PC-3 (cell line): ENCODE measurements at regions not wholly inside any gene's neighbourhood (a gene's known extent, or its start where the extent isn't known, plus 50 kb on each side); places are given as distances from the start of the nearest gene placed in this dataset.

Experiments used
- ATAC-seq: fragments of 200-7000 bp; cut with Tn5 transposase; 2 replicates; pipeline ENCODE4 v1.9.1; 2020; ENCODE audit warnings: mild to moderate bottlenecking, moderate library complexity
- BruUV-seq: library from RNA; stranded (reverse); fragments of 400-500 nt; replicated peaks from 2 replicates; lab custom pipeline; 2021; lab: Mats Ljungman, UMichigan
- CTCF ChIA-PET: fragments of 300-600 bp; sonication (Branson Sonifier 250); formaldehyde crosslinking; loops from one replicate; lab custom pipeline; 2022; ENCODE audit warnings: antibody characterized with exemption; lab: Charles Lee
- POLR2A ChIA-PET: fragments of 300-600 bp; sonication (Branson Sonifier 250); formaldehyde crosslinking; loops from one replicate; lab custom pipeline; 2022; ENCODE audit warnings: antibody characterized with exemption; ENCODE audit not compliant: unreplicated experiment; lab: Charles Lee
- DNase-seq: peaks from one replicate; pipeline ENCODE4 v3.0.0-alpha.2; 2015
- H2AFZ ChIP-seq: fragments of 300-600 bp; sonication (generic); 2 replicates; pipeline ENCODE4 v1.6.0; 2016; ENCODE audit warnings: antibody characterized with exemption, low read length
- H3F3A ChIP-seq: fragments of 300-600 bp; sonication (generic); one replicate; pipeline ENCODE4 v1.6.0; 2017; ENCODE audit warnings: antibody characterized with exemption, low read length, control low read depth, mild to moderate bottlenecking; ENCODE audit not compliant: unreplicated experiment
- H3K27ac ChIP-seq: fragments of 300-600 bp; sonication (generic); 2 replicates; pipeline ENCODE4 v1.5.1; 2016; ENCODE audit warnings: mild to moderate bottlenecking, low read length
- H3K27me3 ChIP-seq: fragments of 300-600 bp; sonication (generic); 2 replicates; pipeline ENCODE4 v1.6.1; 2016; ENCODE audit warnings: low read length, mixed read lengths
- H3K36me3 ChIP-seq: fragments of 300-600 bp; sonication (generic); 2 replicates; pipeline ENCODE4 v1.6.1; 2016; ENCODE audit warnings: low read depth, mixed run types, low read length, mixed read lengths
- H3K4me1 ChIP-seq: fragments of 300-600 bp; sonication (generic); 2 replicates; pipeline ENCODE4 v1.5.1; 2016; ENCODE audit warnings: low read length; ENCODE audit not compliant: insufficient read depth
- H3K4me2 ChIP-seq: fragments of 300-600 bp; sonication (generic); 2 replicates; pipeline ENCODE4 v1.6.0; 2016; ENCODE audit warnings: low read length
- H3K4me3 ChIP-seq: fragments of 300-600 bp; sonication (generic); 2 replicates; pipeline ENCODE4 v1.5.1; 2016; ENCODE audit warnings: mild to moderate bottlenecking, low read length, mixed read lengths
- H3K79me2 ChIP-seq: fragments of 300-600 bp; sonication (generic); 2 replicates; pipeline ENCODE4 v1.6.1; 2017; ENCODE audit warnings: low read length, mixed read lengths
- H3K9ac ChIP-seq: fragments of 300-600 bp; sonication (generic); 2 replicates; pipeline ENCODE4 v1.6.0; 2016; ENCODE audit warnings: mild to moderate bottlenecking, low read length
- H3K9me2 ChIP-seq: fragments of 300-600 bp; sonication (generic); replicated peaks from 2 replicates; pipeline ENCODE4 v1.6.1; 2016; ENCODE audit warnings: mixed run types, low read length, mixed read lengths
- H3K9me3 ChIP-seq: fragments of 300-600 bp; sonication (generic); 2 replicates; pipeline ENCODE4 v1.6.1; 2016; ENCODE audit warnings: low read length, mixed read lengths
- H4K20me1 ChIP-seq: fragments of 300-600 bp; sonication (generic); 2 replicates; pipeline ENCODE4 v1.6.1; 2016; ENCODE audit warnings: low read length, mixed read lengths
- CTCF ChIP-seq: fragments of 300-600 bp; sonication (generic); conservative IDR thresholded peaks from 2 replicates; pipeline ENCODE4 v1.5.1; 2017; ENCODE audit warnings: antibody characterized with exemption, low read depth, mild to moderate bottlenecking, low read length
- EZH2 ChIP-seq: fragments of 300-600 bp; sonication (generic); IDR thresholded peaks from one replicate; pipeline ENCODE4 v1.6.1; 2017; ENCODE audit warnings: antibody characterized with exemption, mild to moderate bottlenecking, low read length; ENCODE audit not compliant: unreplicated experiment
- EZH2phosphoT487 ChIP-seq: fragments of 300-600 bp; sonication (generic); IDR thresholded peaks from 2 replicates; pipeline ENCODE4 v1.6.1; 2018; ENCODE audit warnings: mild to moderate bottlenecking, antibody characterized with exemption, low read length, borderline replicate concordance
- intact Hi-C: fragments of 100-400 bp; cut with micrococcal nuclease; formaldehyde crosslinking; loops from 2 replicates; pipeline ENCODE4 v1.9.0; 2023

GRCh38 chr4:130403221-130403620 lies 1307.3 kb downstream of the C4orf33 start:
- no peak overlapping the region for H3K4me2 ChIP-seq
- no peak overlapping the region for H3K4me3 ChIP-seq
- no peaks in the 10 kb centered on the region for H4K20me1 ChIP-seq
- no peaks in the 10 kb centered on the region for H3K27me3 ChIP-seq
- H3K9me3 ChIP-seq = no peaks in the 10 kb centered on the region
- H2AFZ ChIP-seq = no peak overlapping the region
- ChIA-PET CTCF (no interaction called here), POLR2A (no interaction called here)
- TF ChIP-seq EZH2 (no peak), EZH2phosphoT487 (no peak), CTCF (no peak)
- ATAC-seq (no peak), DNase-seq (no peak)
- no peaks in the 10 kb centered on the region for H3K9me2 ChIP-seq
- BruUV-seq = no TSS peak
- no peaks in the 10 kb centered on the region for H3F3A ChIP-seq
- H3K9ac ChIP-seq = no peak overlapping the region
- no peaks in the 10 kb centered on the region for H3K36me3 ChIP-seq
- no peaks in the 10 kb centered on the region for H3K4me1 ChIP-seq
- no peak overlapping the region for H3K27ac ChIP-seq
- intact Hi-C loops = no loop called here
- H3K79me2 ChIP-seq = no peaks in the 10 kb centered on the region

DNA sequence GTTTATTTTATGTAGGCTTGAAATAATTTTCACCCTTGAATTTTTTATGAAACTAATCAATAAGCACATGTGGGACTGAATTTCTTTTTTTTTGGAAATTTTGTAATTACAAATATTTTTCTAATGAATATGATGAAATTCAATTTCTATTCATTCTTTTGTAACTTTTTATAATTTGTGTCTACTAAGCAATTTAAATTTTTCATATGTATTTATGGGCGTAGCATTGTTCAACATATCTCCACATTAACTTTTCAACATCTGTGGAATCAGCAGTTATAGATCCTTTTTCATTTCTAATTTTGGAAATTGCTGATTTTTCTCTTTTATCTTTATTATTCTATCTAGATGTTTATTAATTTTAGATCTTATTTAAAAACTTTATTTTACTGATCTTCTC lies 1320.3 kb downstream of the C4orf33 start:
- ChIA-PET CTCF (no interaction called here), POLR2A (no interaction called here)
- BruUV-seq = no TSS peak
- Histone ChIP-seq H3K27me3 (no peaks in the 10 kb centered on the region), H3K9ac (no peak overlapping the region), H3K4me1 (no peaks in the 10 kb centered on the region), H3K4me2 (no peak overlapping the region), H2AFZ (no peak overlapping the region), H3K79me2 (no peaks in the 10 kb centered on the region), H3K9me2 (no peaks in the 10 kb centered on the region), H4K20me1 (no peaks in the 10 kb centered on the region), H3F3A (no peaks in the 10 kb centered on the region), H3K36me3 (no peaks in the 10 kb centered on the region), H3K4me3 (no peak overlapping the region), H3K9me3 (no peaks in the 10 kb centered on the region), H3K27ac (no peak overlapping the region)
- TF ChIP-seq EZH2 (no peak), CTCF (no peak)
- DNase-seq (no peak), ATAC-seq (no peak)
- intact Hi-C loops = no loop called here

DNA sequence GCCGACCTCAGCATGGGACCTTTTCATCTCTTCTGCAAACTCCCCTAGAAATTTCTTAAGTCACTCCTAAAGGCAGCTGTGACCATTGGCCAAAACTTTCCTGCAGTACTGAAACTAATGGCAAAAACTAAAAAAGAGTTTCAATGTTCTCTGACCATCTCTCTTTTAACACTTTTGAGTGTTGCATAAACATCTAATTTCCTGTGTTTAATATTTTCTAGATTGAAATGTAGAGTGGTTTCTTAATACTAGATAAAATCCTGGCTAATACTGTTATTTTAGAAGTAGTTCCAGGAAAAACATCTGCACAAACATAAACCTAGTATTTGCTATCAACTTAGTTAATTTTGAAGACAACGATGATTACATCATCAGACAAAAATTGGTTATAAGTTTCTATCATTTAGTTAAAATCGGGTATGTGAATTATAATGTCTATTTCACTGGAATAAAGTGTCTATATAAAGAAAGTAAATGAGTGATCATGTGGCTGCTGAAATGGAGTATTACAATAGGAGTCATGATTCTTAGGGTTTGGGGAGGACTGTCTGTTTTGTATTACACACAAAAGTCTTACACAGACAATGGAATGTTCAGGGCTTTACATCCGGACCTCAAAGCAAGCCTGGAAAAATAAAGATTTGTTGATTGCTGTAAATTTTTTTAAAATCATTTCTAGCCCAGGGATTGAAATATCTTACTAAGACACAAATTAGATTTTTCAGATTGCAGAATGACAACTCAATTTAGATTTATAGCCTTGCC lies 1323.4 kb downstream of the C4orf33 start:
- no peak overlapping the region for H2AFZ ChIP-seq
- H3F3A ChIP-seq = no peaks in the 10 kb centered on the region
- no peaks in the 10 kb centered on the region for H3K9me2 ChIP-seq
- ChIA-PET CTCF (no interaction called here), POLR2A (no interaction called here)
- H3K79me2 ChIP-seq = no peaks in the 10 kb centered on the region
- H3K4me3 ChIP-seq = no peak overlapping the region
- H3K27ac ChIP-seq = no peak overlapping the region
- no peaks in the 10 kb centered on the region for H4K20me1 ChIP-seq
- no peak overlapping the region for H3K9ac ChIP-seq
- ATAC-seq (no peak), DNase-seq (no peak)
- H3K4me1 ChIP-seq = no peaks in the 10 kb centered on the region
- no peaks in the 10 kb centered on the region for H3K36me3 ChIP-seq
- H3K4me2 ChIP-seq = no peak overlapping the region
- TF ChIP-seq CTCF = no peak
- TF ChIP-seq EZH2 = no peak
- no peak for TF ChIP-seq EZH2phosphoT487
- BruUV-seq = no TSS peak
- no peaks in the 10 kb centered on the region for H3K27me3 ChIP-seq
- H3K9me3 ChIP-seq = no peaks in the 10 kb centered on the region
- intact Hi-C loops = no loop called here
